ENCODE measurements at regions not wholly inside any gene's neighbourhood (a gene's known extent, or its start where the extent isn't known, plus 50 kb on each side); places are given as distances from the start of the nearest gene placed in this dataset.

GRCh38 chr12:30500532-30500931 lies 195.1 kb downstream of the IPO8 start:
- TF ChIP-seq, protein P1, sequence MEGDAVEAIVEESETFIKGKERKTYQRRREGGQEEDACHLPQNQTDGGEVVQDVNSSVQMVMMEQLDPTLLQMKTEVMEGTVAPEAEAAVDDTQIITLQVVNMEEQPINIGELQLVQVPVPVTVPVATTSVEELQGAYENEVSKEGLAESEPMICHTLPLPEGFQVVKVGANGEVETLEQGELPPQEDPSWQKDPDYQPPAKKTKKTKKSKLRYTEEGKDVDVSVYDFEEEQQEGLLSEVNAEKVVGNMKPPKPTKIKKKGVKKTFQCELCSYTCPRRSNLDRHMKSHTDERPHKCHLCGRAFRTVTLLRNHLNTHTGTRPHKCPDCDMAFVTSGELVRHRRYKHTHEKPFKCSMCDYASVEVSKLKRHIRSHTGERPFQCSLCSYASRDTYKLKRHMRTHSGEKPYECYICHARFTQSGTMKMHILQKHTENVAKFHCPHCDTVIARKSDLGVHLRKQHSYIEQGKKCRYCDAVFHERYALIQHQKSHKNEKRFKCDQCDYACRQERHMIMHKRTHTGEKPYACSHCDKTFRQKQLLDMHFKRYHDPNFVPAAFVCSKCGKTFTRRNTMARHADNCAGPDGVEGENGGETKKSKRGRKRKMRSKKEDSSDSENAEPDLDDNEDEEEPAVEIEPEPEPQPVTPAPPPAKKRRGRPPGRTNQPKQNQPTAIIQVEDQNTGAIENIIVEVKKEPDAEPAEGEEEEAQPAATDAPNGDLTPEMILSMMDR (IDR thresholded peaks at IDR 0.05; ENCODE audit: low read depth, low read length): no peak
- TF ChIP-seq EZH2phosphoT487 (IDR thresholded peaks at IDR 0.05; ENCODE audit: low read depth): no peak

Data from OCI-LY3 (cell line).